ENCODE measurements at regions not wholly inside any gene's neighbourhood (a gene's known extent, or its start where the extent isn't known, plus 50 kb on each side); places are given as distances from the start of the nearest gene placed in this dataset.

- TF ChIP-seq CTCF (conservative IDR thresholded peaks at IDR 0.05 in 1 of 2, IDR thresholded peaks at IDR 0.05 in 1 of 2; ENCODE audit: extremely low read depth in 1 of 2, insufficient read depth in 1 of 2, low read depth in 1 of 2, low read length in 2 of 2) (no peak), EZH2 (IDR thresholded peaks at IDR 0.05; ENCODE audit: borderline replicate concordance, low read length) (no peak)
Measured at GRCh38 chr4:95701500-95702170, 138.3 kb upstream of the PDHA2 start.
